IMR-90 (cell line): ENCODE measurements at regions not wholly inside any gene's neighbourhood (a gene's known extent, or its start where the extent isn't known, plus 50 kb on each side); places are given as distances from the start of the nearest gene placed in this dataset.

Experiments used
- ATAC-seq: fragments of 200-7000 bp; cut with Tn5 transposase; 2 replicates; pipeline ENCODE4 v1.9.1; 2020; ENCODE audit warnings: low read depth, mild to moderate bottlenecking, moderate library complexity
- BruUV-seq: library from RNA; stranded (reverse); fragments of 400-500 nt; replicated peaks from 2 replicates; lab custom pipeline; 2021; lab: Mats Ljungman, UMichigan
- CTCF ChIA-PET: fragments of 300-600 bp; formaldehyde crosslinking; extraction: SDS; loops from one replicate; lab custom pipeline; 2021; ENCODE audit warnings: antibody characterized with exemption; lab: Yijun Ruan, JAX
- POLR2A ChIA-PET: fragments of 300-600 bp; sonication (Branson Sonifier 250); formaldehyde crosslinking; loops from one replicate; lab custom pipeline; 2022; ENCODE audit warnings: antibody characterized with exemption; ENCODE audit not compliant: unreplicated experiment; lab: Charles Lee
- DNase-seq: peaks from one replicate; pipeline ENCODE4 v3.0.0; 2013
- H2AFZ ChIP-seq: replicated peaks from 2 replicates; pipeline ENCODE3; 2013; ENCODE audit warnings: low read length, mild to moderate bottlenecking; ENCODE audit not compliant: poor library complexity
- H2AK5ac ChIP-seq: 2 replicates; pipeline ENCODE4 v1.6.1; 2013; ENCODE audit warnings: low read depth, low read length, inconsistent platforms
- H2AK9ac ChIP-seq: replicated peaks from 2 replicates; pipeline ENCODE3; 2013; ENCODE audit warnings: mild to moderate bottlenecking, low read depth, low read length, moderate library complexity; ENCODE audit not compliant: poor library complexity
- H2BK120ac ChIP-seq: 2 replicates; pipeline ENCODE4 v1.6.1; 2013; ENCODE audit warnings: low read depth, low read length, inconsistent platforms
- H2BK15ac ChIP-seq: 3 replicates; pipeline ENCODE4 v1.6.1; 2013; ENCODE audit warnings: low read depth, low read length, inconsistent platforms
- H2BK20ac ChIP-seq: 2 replicates; pipeline ENCODE4 v1.6.1; 2013; ENCODE audit warnings: low read depth, mild to moderate bottlenecking, inconsistent platforms, low read length, moderate library complexity
- H2BK5ac ChIP-seq: 2 replicates; pipeline ENCODE4 v1.6.1; 2013; ENCODE audit warnings: mild to moderate bottlenecking, low read depth, low read length, inconsistent platforms; ENCODE audit not compliant: poor library complexity, severe bottlenecking
- H3K14ac ChIP-seq: replicated peaks from 2 replicates; pipeline ENCODE4 v1.6.1; 2013; ENCODE audit warnings: low read depth, low read length, inconsistent platforms
- H3K18ac ChIP-seq: 2 replicates; pipeline ENCODE4 v1.6.1; 2013; ENCODE audit warnings: low read depth, low read length, control low read depth
- H3K23ac ChIP-seq: 2 replicates; pipeline ENCODE4 v1.6.1; 2013; ENCODE audit warnings: low read depth, low read length, inconsistent platforms
- H3K27ac ChIP-seq: 2 replicates; pipeline ENCODE4 v1.5.1; 2013; ENCODE audit warnings: mild to moderate bottlenecking, control low read depth, low read length; ENCODE audit not compliant: insufficient read depth
- H3K27me3 ChIP-seq: 2 replicates; pipeline ENCODE4 v1.6.1; 2013; ENCODE audit warnings: low read length; ENCODE audit not compliant: control insufficient read depth, insufficient read depth
- H3K36me3 ChIP-seq: 2 replicates; pipeline ENCODE4 v1.6.1; 2013; ENCODE audit warnings: low read length, mixed read lengths; ENCODE audit not compliant: control insufficient read depth, insufficient read depth
- H3K4ac ChIP-seq: 2 replicates; pipeline ENCODE4 v1.6.1; 2013; ENCODE audit warnings: low read depth, low read length, inconsistent platforms
- H3K4me1 ChIP-seq: 2 replicates; pipeline ENCODE4 v1.6.1; 2013; ENCODE audit warnings: low read length, mixed read lengths; ENCODE audit not compliant: control insufficient read depth, insufficient read depth
- H3K4me2 ChIP-seq: 2 replicates; pipeline ENCODE4 v1.6.1; 2013; ENCODE audit warnings: low read depth, mild to moderate bottlenecking, control low read depth, low read length, moderate library complexity
- H3K4me3 ChIP-seq: 2 replicates; pipeline ENCODE4 v1.5.1; 2013; ENCODE audit warnings: low read depth, mild to moderate bottlenecking, control low read depth, low read length, moderate library complexity; ENCODE audit not compliant: insufficient read depth
- H3K56ac ChIP-seq: 2 replicates; pipeline ENCODE4 v1.6.1; 2013; ENCODE audit warnings: low read length, inconsistent platforms; ENCODE audit not compliant: insufficient read depth; ENCODE audit errors: extremely low read depth
- H3K79me1 ChIP-seq, 2 experiments: 2 replicates each; pipeline ENCODE4 v1.6.1; 2013; ENCODE audit warnings: low read length in 2 of 2, inconsistent platforms in 1 of 2, low read depth in 1 of 2
- H3K9ac ChIP-seq: 2 replicates; pipeline ENCODE4 v1.6.1; 2013; ENCODE audit warnings: low read depth, low read length, control low read depth
- H3K9me1 ChIP-seq: 2 replicates; pipeline ENCODE4 v1.6.1; 2013; ENCODE audit warnings: low read length, inconsistent platforms; ENCODE audit not compliant: insufficient read depth
- H3K9me3 ChIP-seq: 2 replicates; pipeline ENCODE4 v1.6.1; 2013; ENCODE audit warnings: low read length; ENCODE audit not compliant: control insufficient read depth, insufficient read depth
- H4K20me1 ChIP-seq: 2 replicates; pipeline ENCODE4 v1.6.1; 2013; ENCODE audit warnings: low read length, inconsistent platforms; ENCODE audit not compliant: insufficient read depth
- H4K5ac ChIP-seq: 2 replicates; pipeline ENCODE4 v1.6.1; 2013; ENCODE audit warnings: mild to moderate bottlenecking, low read depth, low read length, control low read depth
- H4K8ac ChIP-seq, 2 experiments: 2 replicates each; pipeline ENCODE4 v1.6.1; 2013; ENCODE audit warnings: low read depth in 2 of 2, low read length in 2 of 2, control low read depth in 1 of 2, inconsistent platforms in 1 of 2
- H4K91ac ChIP-seq: 2 replicates; pipeline ENCODE4 v1.6.1; 2013; ENCODE audit warnings: low read depth, low read length, inconsistent platforms; ENCODE audit not compliant: insufficient read depth
- BHLHE40 ChIP-seq: fragments of 150-350 bp; IDR thresholded peaks from 2 replicates; pipeline ENCODE4 v1.6.1; 2016; ENCODE audit warnings: mild to moderate bottlenecking, low read depth, low read length
- CEBPB ChIP-seq: IDR thresholded peaks from 2 replicates; pipeline ENCODE4 v1.6.1; 2012; ENCODE audit warnings: low read depth, low read length, improper control_type of control experiment
- CHD1 ChIP-seq: IDR thresholded peaks from 2 replicates; pipeline ENCODE4 v1.6.1; 2012; ENCODE audit warnings: low read depth, low read length, improper control_type of control experiment
- CTCF ChIP-seq: conservative IDR thresholded peaks from 2 replicates; pipeline ENCODE4 v1.5.1; 2012; ENCODE audit warnings: mild to moderate bottlenecking, low read depth, low read length, improper control_type of control experiment
- FOS ChIP-seq: fragments of 150-350 bp; IDR thresholded peaks from 2 replicates; pipeline ENCODE4 v1.6.1; 2016; ENCODE audit warnings: low read depth, low read length
- MAFK ChIP-seq: IDR thresholded peaks from 2 replicates; pipeline ENCODE4 v1.6.1; 2012; ENCODE audit warnings: low read depth, low read length, improper control_type of control experiment
- MAZ ChIP-seq: IDR thresholded peaks from 2 replicates; pipeline ENCODE4 v1.6.1; 2012; ENCODE audit warnings: low read depth, mild to moderate bottlenecking, low read length, improper control_type of control experiment, moderate library complexity, borderline replicate concordance
- MXI1 ChIP-seq: IDR thresholded peaks from 2 replicates; pipeline ENCODE4 v1.6.1; 2012; ENCODE audit warnings: low read depth, mild to moderate bottlenecking, low read length, moderate library complexity, borderline replicate concordance
- NFE2L2 ChIP-seq: fragments of 150-350 bp; IDR thresholded peaks from 2 replicates; pipeline ENCODE4 v1.6.1; 2016; ENCODE audit warnings: low read depth, mild to moderate bottlenecking, low read length
- POLR2A ChIP-seq: IDR thresholded peaks from 2 replicates; pipeline ENCODE4 v1.6.1; 2012; ENCODE audit warnings: mild to moderate bottlenecking, low read depth, low read length
- RAD21 ChIP-seq: IDR thresholded peaks from 2 replicates; pipeline ENCODE4 v1.6.1; 2012; ENCODE audit warnings: low read length, improper control_type of control experiment
- RCOR1 ChIP-seq: IDR thresholded peaks from 2 replicates; pipeline ENCODE4 v1.6.1; 2012; ENCODE audit warnings: mild to moderate bottlenecking, low read length, improper control_type of control experiment; ENCODE audit not compliant: insufficient replicate concordance
- RFX5 ChIP-seq: IDR thresholded peaks from 2 replicates; pipeline ENCODE4 v1.8.0; 2012; ENCODE audit warnings: low read depth, mild to moderate bottlenecking, low read length, moderate library complexity
- SMC3 ChIP-seq: fragments of 150-350 bp; IDR thresholded peaks from 2 replicates; pipeline ENCODE4 v1.6.1; 2016; ENCODE audit warnings: low read depth, mild to moderate bottlenecking, antibody characterized with exemption, low read length, moderate library complexity
- WGBS, 2 experiments: methylation state at CpG; one replicate each; pipeline versions ENCODE4 v1.1.5 to v1.1.7; 2013; ENCODE audit warnings: missing lambda C conversion rate in 2 of 2; ENCODE audit not compliant: insufficient read length in 1 of 2; ENCODE audit errors: extremely low coverage in 2 of 2; 5-methylcytosine and 5-hydroxymethylcytosine counted together
- dilution Hi-C: fragments of 300-500 bp; cut with HindIII; formaldehyde crosslinking; loops from one replicate; pipeline ENCODE4 v1.14.3; 2018; ENCODE audit warnings: low sequenced_read_pairs; ENCODE audit not compliant: unreplicated experiment
- in situ Hi-C: fragments of 300-500 bp; cut with MboI; formaldehyde crosslinking; loops from 3 replicates; pipeline ENCODE4 v1.14.3; 2019; ENCODE audit warnings: low sequenced_read_pairs, inconsistent platforms, mixed read lengths
- intact Hi-C: fragments of 100-400 bp; cut with micrococcal nuclease; formaldehyde crosslinking; loops from 2 replicates; pipeline ENCODE4 v1.10.0; 2022
- TF ChIP-seq, protein P1 (sequence below): fragments of 150-350 bp; IDR thresholded peaks from 2 replicates; pipeline ENCODE4 v1.6.1; 2017; ENCODE audit warnings: mild to moderate bottlenecking, antibody characterized with exemption, low read length, low read depth
- TF ChIP-seq, protein P2 (sequence below): fragments of 150-350 bp; IDR thresholded peaks from 2 replicates; pipeline ENCODE4 v1.6.1; 2016; ENCODE audit warnings: low read depth, mild to moderate bottlenecking, low read length, moderate library complexity, borderline replicate concordance

DNA sequence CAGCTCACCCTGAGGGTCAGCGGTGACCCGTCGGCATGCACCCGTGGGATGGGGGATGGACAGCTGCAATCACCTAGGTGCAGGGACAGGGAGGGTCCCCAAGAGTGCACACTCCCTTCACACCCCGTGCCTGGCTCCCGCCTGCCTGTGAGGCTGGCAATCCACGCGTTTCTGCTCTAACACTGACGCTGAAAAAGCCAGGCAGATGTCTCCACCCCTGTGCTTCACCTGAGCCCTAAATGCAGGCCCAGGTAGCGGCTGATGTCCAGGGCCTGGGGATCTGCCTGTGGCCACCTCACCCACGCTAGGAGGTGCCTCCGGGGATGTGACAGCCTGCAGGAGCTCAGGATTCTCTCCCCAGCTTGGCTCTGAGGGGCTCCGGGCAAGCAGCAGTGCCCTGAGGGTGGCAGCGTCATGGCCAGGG is 212.0 kb upstream of the SALL3 start:
- BruUV-seq = no TSS peak
- DNase-seq = no peak
- Histone ChIP-seq H2AK9ac (no peak overlapping the region), H2AFZ (no peak overlapping the region), H3K9me1 (no peaks in the 10 kb centered on the region), H3K9me3 (peaks cover 78% of the 10 kb centered on the region), H3K4ac (no peak overlapping the region), H3K27me3 (no peaks in the 10 kb centered on the region), H3K4me2 (no peak overlapping the region), H2BK15ac (no peak overlapping the region), H4K20me1 (no peaks in the 10 kb centered on the region), H3K27ac (no peak overlapping the region), H3K79me1 (no peaks in the 10 kb centered on the region), H2BK5ac (no peak overlapping the region), H3K23ac (no peak overlapping the region), H3K18ac (no peak overlapping the region), H3K4me1 (no peaks in the 10 kb centered on the region), H2AK5ac (no peak overlapping the region), H3K56ac (no peak overlapping the region), H3K14ac (no peak overlapping the region), H2BK20ac (no peak overlapping the region), H4K91ac (no peak overlapping the region), H4K5ac (no peak overlapping the region), H3K4me3 (no peak overlapping the region), H3K36me3 (no peaks in the 10 kb centered on the region), H2BK120ac (no peak overlapping the region), H4K8ac (no peak overlapping the region), H3K9ac (no peak overlapping the region)
- intact Hi-C loops (no loop called here), in situ Hi-C loops (no loop called here), dilution Hi-C loops (no loop called here)
- POLR2A ChIA-PET = no interaction called here
- CTCF ChIA-PET = no interaction called here
- ATAC-seq = no peak
- 53% methylated on average over 4 of the region's 14 CpGs; no CpG with 5 or more reads in 1 of the 2 experiments for WGBS, 2 experiments
- TF ChIP-seq RFX5 (no peak), FOS (no peak), CEBPB (no peak), MXI1 (no peak), MAZ (no peak), RCOR1 (no peak), CHD1 (no peak), CTCF (no peak), RAD21 (no peak), BHLHE40 (no peak), NFE2L2 (no peak), MAFK (no peak), POLR2A (no peak), SMC3 (no peak)
- TF ChIP-seq, protein P1, sequence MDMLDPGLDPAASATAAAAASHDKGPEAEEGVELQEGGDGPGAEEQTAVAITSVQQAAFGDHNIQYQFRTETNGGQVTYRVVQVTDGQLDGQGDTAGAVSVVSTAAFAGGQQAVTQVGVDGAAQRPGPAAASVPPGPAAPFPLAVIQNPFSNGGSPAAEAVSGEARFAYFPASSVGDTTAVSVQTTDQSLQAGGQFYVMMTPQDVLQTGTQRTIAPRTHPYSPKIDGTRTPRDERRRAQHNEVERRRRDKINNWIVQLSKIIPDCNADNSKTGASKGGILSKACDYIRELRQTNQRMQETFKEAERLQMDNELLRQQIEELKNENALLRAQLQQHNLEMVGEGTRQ = no peak
- TF ChIP-seq, protein P2, sequence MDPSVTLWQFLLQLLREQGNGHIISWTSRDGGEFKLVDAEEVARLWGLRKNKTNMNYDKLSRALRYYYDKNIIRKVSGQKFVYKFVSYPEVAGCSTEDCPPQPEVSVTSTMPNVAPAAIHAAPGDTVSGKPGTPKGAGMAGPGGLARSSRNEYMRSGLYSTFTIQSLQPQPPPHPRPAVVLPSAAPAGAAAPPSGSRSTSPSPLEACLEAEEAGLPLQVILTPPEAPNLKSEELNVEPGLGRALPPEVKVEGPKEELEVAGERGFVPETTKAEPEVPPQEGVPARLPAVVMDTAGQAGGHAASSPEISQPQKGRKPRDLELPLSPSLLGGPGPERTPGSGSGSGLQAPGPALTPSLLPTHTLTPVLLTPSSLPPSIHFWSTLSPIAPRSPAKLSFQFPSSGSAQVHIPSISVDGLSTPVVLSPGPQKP = no peak
